ENCODE measurements at regions not wholly inside any gene's neighbourhood (a gene's known extent, or its start where the extent isn't known, plus 50 kb on each side); places are given as distances from the start of the nearest gene placed in this dataset.
"Not testable (repeated sequence)": the region's sequence is repeated elsewhere in the genome, so short reads cannot be mapped to it uniquely, and the experiment has no call there.

GRCh38 chr7:119838444-119838843 is 434.5 kb upstream of the KCND2 start:
- no peaks in the 10 kb centered on the region for H3K4me1 ChIP-seq (ENCODE audit: insufficient read depth, low read length)
- H3K9me3 ChIP-seq (ENCODE audit: low read depth, low read length): no peaks in the 10 kb centered on the region
- no peaks in the 10 kb centered on the region for H3K27me3 ChIP-seq (ENCODE audit: insufficient read depth, low read length)
- no peak overlapping the region for H3K4me3 ChIP-seq (ENCODE audit: low read length)

- no peaks in the 10 kb centered on the region for H3K9me3 ChIP-seq (ENCODE audit: low read depth, low read length)
- H3K4me3 ChIP-seq (ENCODE audit: low read length): no peak overlapping the region
- H3K4me1 ChIP-seq (ENCODE audit: insufficient read depth, low read length): no peaks in the 10 kb centered on the region
- no peaks in the 10 kb centered on the region for H3K27me3 ChIP-seq (ENCODE audit: insufficient read depth, low read length)
These were observed 430.6 kb upstream of the KCND2 start for GRCh38 chr7:119842337-119842736.

GRCh38 chr7:119842786-119843185 is 430.2 kb upstream of the KCND2 start:
- H3K4me1 ChIP-seq (ENCODE audit: insufficient read depth, low read length): no peaks in the 10 kb centered on the region
- no peaks in the 10 kb centered on the region for H3K27me3 ChIP-seq (ENCODE audit: insufficient read depth, low read length)
- H3K4me3 ChIP-seq (ENCODE audit: low read length): no peak overlapping the region
- H3K9me3 ChIP-seq (ENCODE audit: low read depth, low read length): no peaks in the 10 kb centered on the region

GRCh38 chr7:119861385-119861784 is 411.6 kb upstream of the KCND2 start:
- no peaks in the 10 kb centered on the region for H3K4me1 ChIP-seq (ENCODE audit: insufficient read depth, low read length)
- no peak overlapping the region for H3K4me3 ChIP-seq (ENCODE audit: low read length)
- no peaks in the 10 kb centered on the region for H3K27me3 ChIP-seq (ENCODE audit: insufficient read depth, low read length)
- peaks cover 6% of the 10 kb centered on the region for H3K9me3 ChIP-seq (ENCODE audit: low read depth, low read length)

GRCh38 chr7:119868387-119868786 is 404.6 kb upstream of the KCND2 start:
- no peak overlapping the region for H3K4me3 ChIP-seq (ENCODE audit: low read length)
- no peaks in the 10 kb centered on the region for H3K27me3 ChIP-seq (ENCODE audit: insufficient read depth, low read length)
- peaks cover 6% of the 10 kb centered on the region for H3K9me3 ChIP-seq (ENCODE audit: low read depth, low read length)
- no peaks in the 10 kb centered on the region for H3K4me1 ChIP-seq (ENCODE audit: insufficient read depth, low read length)

- Histone ChIP-seq H3K4me1 (ENCODE audit: insufficient read depth, low read length) (no peaks in the 10 kb centered on the region), H3K4me3 (ENCODE audit: low read length) (no peak overlapping the region)
These were observed 393.1 kb upstream of the KCND2 start for GRCh38 chr7:119879835-119880234.

GRCh38 chr7:119886007-119886406 is 387.0 kb upstream of the KCND2 start:
- H3K4me3 ChIP-seq (ENCODE audit: low read length): no peak overlapping the region
- H3K9me3 ChIP-seq (ENCODE audit: low read depth, low read length): no peaks in the 10 kb centered on the region
- no peaks in the 10 kb centered on the region for H3K4me1 ChIP-seq (ENCODE audit: insufficient read depth, low read length)
- H3K27me3 ChIP-seq (ENCODE audit: insufficient read depth, low read length): no peaks in the 10 kb centered on the region

More at GRCh38 chr7:119879835-119880234, 393.1 kb upstream of the KCND2 start:
- H3K9me3 ChIP-seq (ENCODE audit: low read depth, low read length): no peaks in the 10 kb centered on the region
- no peaks in the 10 kb centered on the region for H3K27me3 ChIP-seq (ENCODE audit: insufficient read depth, low read length)

- H3K4me1 ChIP-seq (ENCODE audit: insufficient read depth, low read length); H3K27me3 ChIP-seq (ENCODE audit: insufficient read depth, low read length); H3K9me3 ChIP-seq (ENCODE audit: low read depth, low read length); H3K4me3 ChIP-seq (ENCODE audit: low read length): not testable (repeated sequence)
These were observed 386.4 kb upstream of the KCND2 start for GRCh38 chr7:119886525-119886924.

GRCh38 chr7:119888251-119888650 is 384.7 kb upstream of the KCND2 start:
- no peaks in the 10 kb centered on the region for H3K4me1 ChIP-seq (ENCODE audit: insufficient read depth, low read length)
- no peaks in the 10 kb centered on the region for H3K9me3 ChIP-seq (ENCODE audit: low read depth, low read length)
- H3K27me3 ChIP-seq (ENCODE audit: insufficient read depth, low read length): no peaks in the 10 kb centered on the region
- no peak overlapping the region for H3K4me3 ChIP-seq (ENCODE audit: low read length)

GRCh38 chr7:119890631-119891030 is 382.3 kb upstream of the KCND2 start:
- Histone ChIP-seq H3K4me3 (ENCODE audit: low read length) (no peak overlapping the region), H3K9me3 (ENCODE audit: low read depth, low read length) (no peaks in the 10 kb centered on the region), H3K4me1 (ENCODE audit: insufficient read depth, low read length) (no peaks in the 10 kb centered on the region), H3K27me3 (ENCODE audit: insufficient read depth, low read length) (no peaks in the 10 kb centered on the region)

- H3K9me3 ChIP-seq (ENCODE audit: low read depth, low read length): peaks cover 11% of the 10 kb centered on the region
- no peak overlapping the region for H3K4me3 ChIP-seq (ENCODE audit: low read length)
- no peaks in the 10 kb centered on the region for H3K4me1 ChIP-seq (ENCODE audit: insufficient read depth, low read length)
- no peaks in the 10 kb centered on the region for H3K27me3 ChIP-seq (ENCODE audit: insufficient read depth, low read length)
These were observed 377.7 kb upstream of the KCND2 start for GRCh38 chr7:119895320-119895719.

- no peaks in the 10 kb centered on the region for H3K4me1 ChIP-seq (ENCODE audit: insufficient read depth, low read length)
- H3K9me3 ChIP-seq (ENCODE audit: low read depth, low read length): peaks cover 11% of the 10 kb centered on the region
- no peak overlapping the region for H3K4me3 ChIP-seq (ENCODE audit: low read length)
- no peaks in the 10 kb centered on the region for H3K27me3 ChIP-seq (ENCODE audit: insufficient read depth, low read length)
These were observed 376.6 kb upstream of the KCND2 start for GRCh38 chr7:119896386-119896785.

GRCh38 chr7:119900996-119901672 is 371.8 kb upstream of the KCND2 start:
- H3K4me3 ChIP-seq (ENCODE audit: low read length): no peak overlapping the region
- H3K4me1 ChIP-seq (ENCODE audit: insufficient read depth, low read length): no peaks in the 10 kb centered on the region
- no peaks in the 10 kb centered on the region for H3K27me3 ChIP-seq (ENCODE audit: insufficient read depth, low read length)

GRCh38 chr7:119903085-119903484 is 369.9 kb upstream of the KCND2 start:
- no peaks in the 10 kb centered on the region for H3K9me3 ChIP-seq (ENCODE audit: low read depth, low read length)
- H3K4me3 ChIP-seq (ENCODE audit: low read length): no peak overlapping the region
- no peaks in the 10 kb centered on the region for H3K4me1 ChIP-seq (ENCODE audit: insufficient read depth, low read length)
- H3K27me3 ChIP-seq (ENCODE audit: insufficient read depth, low read length): no peaks in the 10 kb centered on the region

More at GRCh38 chr7:119900996-119901672, 371.8 kb upstream of the KCND2 start:
- H3K9me3 ChIP-seq (ENCODE audit: low read depth, low read length): peaks cover 11% of the 10 kb centered on the region

- H3K9me3 ChIP-seq (ENCODE audit: low read depth, low read length): no peaks in the 10 kb centered on the region
- H3K4me3 ChIP-seq (ENCODE audit: low read length): no peak overlapping the region
- H3K4me1 ChIP-seq (ENCODE audit: insufficient read depth, low read length): no peaks in the 10 kb centered on the region
- H3K27me3 ChIP-seq (ENCODE audit: insufficient read depth, low read length): no peaks in the 10 kb centered on the region
These were observed 367.5 kb upstream of the KCND2 start for GRCh38 chr7:119905495-119905894.

- Histone ChIP-seq H3K27me3 (ENCODE audit: insufficient read depth, low read length) (no peaks in the 10 kb centered on the region), H3K9me3 (ENCODE audit: low read depth, low read length) (no peaks in the 10 kb centered on the region), H3K4me3 (ENCODE audit: low read length) (no peak overlapping the region), H3K4me1 (ENCODE audit: insufficient read depth, low read length) (no peaks in the 10 kb centered on the region)
These were observed 364.0 kb upstream of the KCND2 start for GRCh38 chr7:119908948-119909347.
